Activated CD4-positive, alpha-beta T cell treated with anti-CD3 and anti-CD28 coated beads for 36 hours (primary cell): ENCODE measurements at regions not wholly inside any gene's neighbourhood (a gene's known extent, or its start where the extent isn't known, plus 50 kb on each side); places are given as distances from the start of the nearest gene placed in this dataset.
"Not testable (repeated sequence)": the region's sequence is repeated elsewhere in the genome, so short reads cannot be mapped to it uniquely, and the experiment has no call there.

Experiments used
- ATAC-seq: fragments of 200-7000 bp; cut with Tn5 transposase; one replicate; pipeline ENCODE4 v1.10.0; 2021; ENCODE audit warnings: mild to moderate bottlenecking, moderate library complexity
- CTCF ChIA-PET: fragments of 350-600 bp; sonication (Branson Sonifier 250); formaldehyde crosslinking; loops from one replicate; lab custom pipeline; 2021; ENCODE audit warnings: antibody characterized with exemption; lab: Charles Lee
- POLR2A ChIA-PET: fragments of 350-600 bp; sonication (Branson Sonifier 250); formaldehyde crosslinking; loops from one replicate; lab custom pipeline; 2021; ENCODE audit warnings: antibody characterized with exemption, inconsistent platforms; lab: Charles Lee
- DNase-seq: peaks from one replicate; pipeline ENCODE4 v3.0.0-alpha.2; 2020
- H3K27ac Mint-ChIP-seq: one replicate; pipeline ENCODE4 v1.8.0; 2021; ENCODE audit warnings: mixed read lengths
- H3K27me3 Mint-ChIP-seq: one replicate; pipeline ENCODE4 v1.8.0; 2021; ENCODE audit warnings: mixed read lengths
- H3K36me3 Mint-ChIP-seq: one replicate; pipeline ENCODE4 v1.8.0; 2021; ENCODE audit warnings: low read depth, mixed read lengths
- H3K4me1 Mint-ChIP-seq: one replicate; pipeline ENCODE4 v1.8.0; 2021; ENCODE audit warnings: mixed read lengths
- H3K4me3 Mint-ChIP-seq: one replicate; pipeline ENCODE4 v1.8.0; 2021; ENCODE audit warnings: mild to moderate bottlenecking, moderate library complexity, mixed read lengths
- H3K9me3 Mint-ChIP-seq: one replicate; pipeline ENCODE4 v1.8.0; 2021; ENCODE audit warnings: low read depth, mixed read lengths
- intact Hi-C, 2 experiments: fragments of 100-400 bp; cut with DNase I in 1 of 2; cut with micrococcal nuclease in 1 of 2; formaldehyde crosslinking; loops; one replicate each; pipeline versions ENCODE4 v1.14.2 to v1.15.1; 2022 to 2024; cut with DNase I, micrococcal nuclease

GRCh38 chr11:23897453-23898286, 599.2 kb upstream of the LUZP2 start:
- Mint-ChIP-seq H3K27me3 (no peaks in the 10 kb centered on the region), H3K4me1 (no peaks in the 10 kb centered on the region), H3K27ac (no peak overlapping the region), H3K9me3 (peaks cover 3% of the 10 kb centered on the region), H3K36me3 (no peaks in the 10 kb centered on the region), H3K4me3 (no peak overlapping the region)
- no peak for DNase-seq
- no peak for ATAC-seq
- intact Hi-C loops = no loop called here
- ChIA-PET POLR2A (no interaction called here), CTCF (no interaction called here)

DNA sequence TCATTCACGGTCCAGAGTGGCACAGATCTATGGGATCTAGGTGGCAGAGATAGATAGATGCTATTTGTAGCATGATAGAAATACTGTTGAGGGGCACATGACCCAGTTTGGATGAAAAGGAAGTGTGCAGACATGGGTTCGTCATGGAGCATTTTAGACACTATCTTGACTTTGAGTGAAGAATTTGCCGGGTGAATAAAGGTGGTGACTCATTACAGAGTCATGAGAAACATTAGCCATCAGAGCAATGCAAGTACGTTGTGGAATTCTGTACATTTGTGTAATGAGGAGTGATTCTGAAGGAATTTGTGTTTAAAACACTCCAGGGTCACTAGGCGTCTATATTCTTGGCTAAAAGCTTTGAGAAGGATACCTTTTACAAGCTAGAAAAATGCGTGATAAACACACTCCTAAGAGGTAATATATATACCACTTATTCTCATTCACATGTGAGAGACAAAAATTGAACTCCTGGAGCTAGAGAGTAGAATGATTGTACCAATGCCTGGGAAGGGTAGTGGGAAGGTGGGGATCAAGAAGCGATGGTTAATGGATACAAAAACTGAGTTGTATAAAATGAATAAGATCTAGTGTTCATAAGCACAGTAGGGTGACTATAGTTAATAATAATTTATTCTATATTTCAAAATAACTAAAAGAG, 593.7 kb upstream of the LUZP2 start:
- ChIA-PET POLR2A (no interaction called here), CTCF (no interaction called here)
- no peaks in the 10 kb centered on the region for H3K27me3 Mint-ChIP-seq
- no peak for DNase-seq
- H3K27ac Mint-ChIP-seq = no peak overlapping the region
- intact Hi-C loops = no loop called here
- H3K4me3 Mint-ChIP-seq = no peak overlapping the region
- no peaks in the 10 kb centered on the region for H3K36me3 Mint-ChIP-seq
- H3K4me1 Mint-ChIP-seq = no peaks in the 10 kb centered on the region
- ATAC-seq = no peak
- H3K9me3 Mint-ChIP-seq = peaks cover 8% of the 10 kb centered on the region

GRCh38 chr11:23919455-23919854, 577.4 kb upstream of the LUZP2 start:
- H3K27me3 Mint-ChIP-seq = no peaks in the 10 kb centered on the region
- H3K4me1 Mint-ChIP-seq = no peaks in the 10 kb centered on the region
- no peaks in the 10 kb centered on the region for H3K36me3 Mint-ChIP-seq
- POLR2A ChIA-PET = no interaction called here
- no peak for ATAC-seq
- H3K4me3 Mint-ChIP-seq = no peak overlapping the region
- no peak overlapping the region for H3K27ac Mint-ChIP-seq
- intact Hi-C loops = no loop called here
- CTCF ChIA-PET = no interaction called here
- DNase-seq = no peak
- peaks cover 5% of the 10 kb centered on the region for H3K9me3 Mint-ChIP-seq

- POLR2A ChIA-PET = no interaction called here
- no peak for DNase-seq
- no peaks in the 10 kb centered on the region for H3K4me1 Mint-ChIP-seq
- no peaks in the 10 kb centered on the region for H3K36me3 Mint-ChIP-seq
- no peak overlapping the region for H3K27ac Mint-ChIP-seq
- ATAC-seq = no peak
- H3K27me3 Mint-ChIP-seq = no peaks in the 10 kb centered on the region
- CTCF ChIA-PET = no interaction called here
- intact Hi-C loops = no loop called here
- H3K9me3 Mint-ChIP-seq = peaks cover 5% of the 10 kb centered on the region
- no peak overlapping the region for H3K4me3 Mint-ChIP-seq
Observed at GRCh38 chr11:23923357-23923756, 573.5 kb upstream of the LUZP2 start.

DNA sequence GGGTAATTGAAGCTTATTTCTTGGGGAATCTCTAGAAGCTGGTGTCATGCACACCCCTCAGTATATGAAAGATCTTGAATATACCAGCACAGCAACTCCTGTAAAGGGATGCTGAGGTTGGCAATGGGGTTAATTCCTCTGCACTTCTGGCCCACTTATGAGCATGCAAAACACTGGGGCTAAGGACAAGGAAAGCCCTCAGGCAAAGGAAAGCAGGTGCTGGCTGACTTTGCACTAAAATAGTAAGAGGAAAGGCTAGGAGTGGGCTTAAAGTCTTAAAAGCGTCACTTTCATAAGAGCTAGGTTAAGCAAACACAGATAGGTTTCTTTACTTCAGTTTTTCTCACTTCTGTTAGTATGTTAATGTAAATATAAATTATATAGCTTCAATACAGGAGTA, 572.6 kb upstream of the LUZP2 start:
- no peak for DNase-seq
- intact Hi-C loops = no loop called here
- no peaks in the 10 kb centered on the region for H3K4me1 Mint-ChIP-seq
- POLR2A ChIA-PET = no interaction called here
- H3K27me3 Mint-ChIP-seq = no peaks in the 10 kb centered on the region
- CTCF ChIA-PET = no interaction called here
- no peaks in the 10 kb centered on the region for H3K36me3 Mint-ChIP-seq
- no peak overlapping the region for H3K4me3 Mint-ChIP-seq
- H3K27ac Mint-ChIP-seq = no peak overlapping the region
- H3K9me3 Mint-ChIP-seq = peaks cover 5% of the 10 kb centered on the region
- no peak for ATAC-seq

DNA sequence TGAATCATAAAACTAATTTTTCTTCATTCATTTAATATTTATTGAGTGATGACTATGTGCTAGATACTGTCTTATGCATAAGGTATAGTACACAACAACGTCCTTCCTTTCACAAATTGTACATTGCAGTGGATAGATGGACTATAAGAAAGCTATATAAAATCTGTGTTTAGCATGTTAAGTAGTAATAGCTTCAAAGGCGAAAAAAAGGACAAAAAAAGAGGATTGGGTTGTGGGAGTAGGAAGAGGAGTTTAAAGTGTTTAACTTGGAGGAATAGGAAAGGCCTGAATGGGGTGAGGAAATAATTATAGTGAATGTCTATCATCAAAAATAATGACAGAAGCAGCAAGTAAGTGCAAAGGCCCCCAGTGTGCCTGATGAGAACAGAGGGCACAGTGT, 565.4 kb upstream of the LUZP2 start:
- H3K27me3 Mint-ChIP-seq = no peaks in the 10 kb centered on the region
- ChIA-PET CTCF (no interaction called here), POLR2A (no interaction called here)
- peaks cover 3% of the 10 kb centered on the region for H3K9me3 Mint-ChIP-seq
- no peak overlapping the region for H3K4me3 Mint-ChIP-seq
- peaks cover 3% of the 10 kb centered on the region for H3K4me1 Mint-ChIP-seq
- intact Hi-C loops = no loop called here
- ATAC-seq = no peak
- no peaks in the 10 kb centered on the region for H3K36me3 Mint-ChIP-seq
- DNase-seq = no peak
- H3K27ac Mint-ChIP-seq = no peak overlapping the region

GRCh38 chr11:23932485-23932898, 564.4 kb upstream of the LUZP2 start:
- no peak for ATAC-seq
- Mint-ChIP-seq H3K9me3 (peaks cover 3% of the 10 kb centered on the region), H3K4me3 (no peak overlapping the region), H3K36me3 (no peaks in the 10 kb centered on the region), H3K4me1 (peaks cover 3% of the 10 kb centered on the region), H3K27ac (no peak overlapping the region), H3K27me3 (no peaks in the 10 kb centered on the region)
- ChIA-PET POLR2A (no interaction called here), CTCF (no interaction called here)
- intact Hi-C loops = no loop called here
- DNase-seq = no peak

GRCh38 chr11:23933721-23934120, 563.1 kb upstream of the LUZP2 start:
- peaks cover 3% of the 10 kb centered on the region for H3K9me3 Mint-ChIP-seq

DNA sequence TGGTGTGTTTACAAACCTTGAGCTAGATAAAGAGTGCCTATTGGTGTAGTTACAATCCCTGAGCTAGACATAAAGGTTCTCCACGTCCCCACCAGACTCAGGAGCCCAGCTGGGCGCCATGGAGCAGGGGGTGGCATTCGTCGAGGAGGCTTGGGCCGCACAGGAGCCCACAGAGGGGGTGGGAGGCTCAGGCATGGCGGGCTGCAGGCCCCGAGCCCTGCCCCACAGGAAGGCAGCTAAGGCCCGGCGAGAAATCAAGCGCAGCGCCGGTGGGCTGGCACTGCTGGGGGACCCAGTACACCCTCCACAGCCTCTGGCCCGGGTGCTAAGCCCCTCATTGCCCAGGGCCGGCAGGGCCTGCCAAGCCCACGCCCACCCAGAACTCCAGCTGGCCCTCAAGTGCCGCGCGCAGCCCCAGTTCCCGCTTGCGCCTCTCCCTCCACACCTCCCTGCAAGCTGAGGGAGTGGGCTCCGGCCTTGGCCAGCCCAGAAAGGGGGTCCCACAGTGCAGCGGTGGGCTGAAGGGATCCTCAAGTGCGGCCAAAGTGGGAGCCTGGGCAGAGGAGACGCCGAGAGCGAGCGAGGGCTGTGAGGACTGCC, 562.1 kb upstream of the LUZP2 start:
- H3K27me3 Mint-ChIP-seq, H3K4me3 Mint-ChIP-seq, H3K36me3 Mint-ChIP-seq, H3K9me3 Mint-ChIP-seq, ATAC-seq, H3K4me1 Mint-ChIP-seq, H3K27ac Mint-ChIP-seq, CTCF ChIA-PET, intact Hi-C loops, POLR2A ChIA-PET, DNase-seq: not testable (repeated sequence)

More at GRCh38 chr11:23933721-23934120, 563.1 kb upstream of the LUZP2 start:
- peaks cover 3% of the 10 kb centered on the region for H3K4me1 Mint-ChIP-seq
- no peak for DNase-seq
- H3K4me3 Mint-ChIP-seq = no peak overlapping the region
- ChIA-PET CTCF (no interaction called here), POLR2A (no interaction called here)
- H3K36me3 Mint-ChIP-seq = no peaks in the 10 kb centered on the region
- intact Hi-C loops = no loop called here
- no peaks in the 10 kb centered on the region for H3K27me3 Mint-ChIP-seq
- ATAC-seq = no peak
- H3K27ac Mint-ChIP-seq = no peak overlapping the region

GRCh38 chr11:23942117-23942815, 554.6 kb upstream of the LUZP2 start:
- intact Hi-C loops, H3K27me3 Mint-ChIP-seq, ATAC-seq, H3K4me3 Mint-ChIP-seq, H3K36me3 Mint-ChIP-seq, H3K27ac Mint-ChIP-seq, H3K4me1 Mint-ChIP-seq, CTCF ChIA-PET, DNase-seq, POLR2A ChIA-PET, H3K9me3 Mint-ChIP-seq: not testable (repeated sequence)

GRCh38 chr11:23944923-23945322, 551.9 kb upstream of the LUZP2 start:
- DNase-seq (no peak), ATAC-seq (no peak)
- intact Hi-C loops = no loop called here
- no peaks in the 10 kb centered on the region for H3K27me3 Mint-ChIP-seq
- H3K36me3 Mint-ChIP-seq = no peaks in the 10 kb centered on the region
- ChIA-PET POLR2A (no interaction called here), CTCF (interaction anchor here (0.5 kb wide), 1 partner anchor 34 kb away, joined by 4 read pairs; no protein-coding TSS in a partner anchor)
- no peaks in the 10 kb centered on the region for H3K4me1 Mint-ChIP-seq
- no peak overlapping the region for H3K4me3 Mint-ChIP-seq
- H3K27ac Mint-ChIP-seq = no peak overlapping the region
- peaks cover 3% of the 10 kb centered on the region for H3K9me3 Mint-ChIP-seq
